ENCODE measurements at regions not wholly inside any gene's neighbourhood (a gene's known extent, or its start where the extent isn't known, plus 50 kb on each side); places are given as distances from the start of the nearest gene placed in this dataset.

GRCh38 chr14:101230851-101231550 lies 327.5 kb upstream of the RTL1 start:
- DNase-seq (no peak), ATAC-seq (replicated peaks) (no peak)
- Mint-ChIP-seq H3K27ac (no peak overlapping the region), H3K4me3 (no peak overlapping the region), H3K36me3 (ENCODE audit: insufficient read depth) (peaks cover 2% of the 10 kb centered on the region), H3K9me3 (no peaks in the 10 kb centered on the region), H3K4me1 (ENCODE audit: low read depth in 2 of 2) (no peaks in the 10 kb centered on the region), H3K27me3 (peaks cover 15 to 41% of the 10 kb centered on the region in 2 donors)

- H3K27me3 Mint-ChIP-seq = peaks cover 22 to 41% of the 10 kb centered on the region in 2 donors
- DNase-seq (no peak), ATAC-seq (replicated peaks) (no peak)
- no peaks in the 10 kb centered on the region for H3K9me3 Mint-ChIP-seq
- H3K4me1 Mint-ChIP-seq (ENCODE audit: low read depth in 2 of 2) = no peaks in the 10 kb centered on the region
- no peak overlapping the region for H3K4me3 Mint-ChIP-seq
- H3K27ac Mint-ChIP-seq = no peak overlapping the region
- H3K36me3 Mint-ChIP-seq (ENCODE audit: insufficient read depth) = peaks cover 2% of the 10 kb centered on the region
Measured at GRCh38 chr14:101231828-101232227, 328.3 kb upstream of the RTL1 start.

- Mint-ChIP-seq H3K4me3 (no peak overlapping the region), H3K4me1 (ENCODE audit: low read depth in 2 of 2) (no peaks in the 10 kb centered on the region), H3K9me3 (no peaks in the 10 kb centered on the region), H3K27me3 (peaks cover 22 to 41% of the 10 kb centered on the region in 2 donors), H3K36me3 (ENCODE audit: insufficient read depth) (peaks cover 2% of the 10 kb centered on the region), H3K27ac (no peak overlapping the region)
- no peak for DNase-seq
- no peak for ATAC-seq (replicated peaks)
Measured at GRCh38 chr14:101232340-101233020, 328.8 kb upstream of the DIO3 start.

DNA sequence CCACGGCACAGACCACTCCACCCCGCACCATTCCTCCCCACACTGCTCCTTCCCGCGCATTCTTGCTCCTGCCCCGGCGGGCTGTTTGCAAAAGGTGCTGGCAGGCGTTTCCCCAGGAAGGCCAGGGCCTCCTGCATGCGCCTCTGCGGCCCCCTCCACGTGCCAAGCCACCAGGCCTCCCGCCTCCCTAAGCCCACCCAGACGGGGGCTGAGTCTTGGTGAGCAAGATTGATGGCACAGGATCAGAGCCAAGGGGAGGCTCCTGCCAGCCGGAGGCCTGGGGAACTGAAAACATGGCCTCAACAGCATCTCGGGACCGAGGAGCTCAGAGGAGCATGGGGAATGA lies 328.3 kb upstream of the DIO3 start:
- H3K4me1 Mint-ChIP-seq (ENCODE audit: low read depth in 2 of 2) = no peaks in the 10 kb centered on the region
- no peak for ATAC-seq (replicated peaks)
- H3K4me3 Mint-ChIP-seq = no peak overlapping the region
- peaks cover 22 to 43% of the 10 kb centered on the region in 2 donors for H3K27me3 Mint-ChIP-seq
- peaks cover 2% of the 10 kb centered on the region for H3K36me3 Mint-ChIP-seq (ENCODE audit: insufficient read depth)
- H3K27ac Mint-ChIP-seq = no peak overlapping the region
- no peaks in the 10 kb centered on the region for H3K9me3 Mint-ChIP-seq
- DNase-seq = no peak

DNA sequence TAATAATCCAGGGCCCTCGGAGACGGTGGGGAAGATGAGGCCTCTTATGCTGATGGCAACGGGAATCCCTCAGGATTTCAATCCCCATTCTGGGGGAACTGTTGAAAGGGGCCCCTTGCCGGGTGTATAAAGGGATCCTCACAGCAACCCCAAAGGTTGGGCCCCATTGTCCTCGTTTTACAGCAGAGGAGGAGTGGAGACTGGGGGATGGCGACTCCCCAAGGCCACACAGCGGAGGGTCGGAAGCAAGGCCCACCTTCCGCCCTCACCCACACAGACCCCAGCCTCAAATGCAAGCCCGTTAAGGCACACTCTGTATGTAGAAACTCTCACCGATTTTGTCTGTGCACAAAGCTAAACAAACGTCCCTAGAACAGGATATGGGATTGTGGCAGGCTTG lies 327.9 kb upstream of the DIO3 start:
- no peak for ATAC-seq (replicated peaks)
- no peak for DNase-seq
- no peak overlapping the region for H3K4me3 Mint-ChIP-seq
- peaks cover 22 to 43% of the 10 kb centered on the region in 2 donors for H3K27me3 Mint-ChIP-seq
- H3K4me1 Mint-ChIP-seq (ENCODE audit: low read depth in 2 of 2) = no peaks in the 10 kb centered on the region
- no peak overlapping the region for H3K27ac Mint-ChIP-seq
- peaks cover 2% of the 10 kb centered on the region for H3K36me3 Mint-ChIP-seq (ENCODE audit: insufficient read depth)
- H3K9me3 Mint-ChIP-seq = no peaks in the 10 kb centered on the region

DNA sequence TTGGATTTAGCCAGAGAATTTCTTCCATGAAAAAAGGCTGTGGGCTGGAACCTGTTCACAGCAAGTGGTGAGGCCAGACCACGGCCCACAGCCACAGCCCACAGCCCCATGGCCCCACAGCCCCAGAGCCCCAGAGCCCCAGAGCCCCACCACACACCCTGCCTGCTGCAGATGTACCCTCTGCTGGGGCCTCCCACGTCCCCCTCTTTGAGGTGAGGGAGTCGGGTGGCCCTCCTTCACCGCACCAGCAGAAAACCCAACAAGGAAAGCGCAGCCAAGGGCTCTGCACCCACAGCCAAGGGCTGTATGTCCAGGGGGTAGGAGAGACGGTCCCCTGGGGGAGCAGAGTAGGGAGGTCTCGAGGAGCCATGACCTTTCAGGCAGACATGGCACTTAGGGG lies 327.5 kb upstream of the DIO3 start:
- Mint-ChIP-seq H3K27me3 (peaks cover 22 to 47% of the 10 kb centered on the region in 2 donors), H3K27ac (no peak overlapping the region), H3K4me3 (no peak overlapping the region), H3K9me3 (no peaks in the 10 kb centered on the region), H3K36me3 (ENCODE audit: insufficient read depth) (peaks cover 2% of the 10 kb centered on the region), H3K4me1 (ENCODE audit: low read depth in 2 of 2) (no peaks in the 10 kb centered on the region)
- no peak for ATAC-seq (replicated peaks)
- DNase-seq = no peak

GRCh38 chr14:101234244-101234937 lies 326.9 kb upstream of the DIO3 start:
- Mint-ChIP-seq H3K27ac (no peak overlapping the region), H3K4me3 (no peak overlapping the region), H3K4me1 (ENCODE audit: low read depth in 2 of 2) (no peaks in the 10 kb centered on the region), H3K9me3 (no peaks in the 10 kb centered on the region), H3K27me3 (peaks cover 27 to 53% of the 10 kb centered on the region in 2 donors), H3K36me3 (ENCODE audit: insufficient read depth) (peaks cover 2% of the 10 kb centered on the region)
- ATAC-seq (replicated peaks) (no peak), DNase-seq (no peak)

- Mint-ChIP-seq H3K9me3 (no peaks in the 10 kb centered on the region), H3K4me1 (ENCODE audit: low read depth in 2 of 2) (no peaks in the 10 kb centered on the region), H3K27me3 (peaks cover 33 to 58% of the 10 kb centered on the region in 2 donors), H3K4me3 (no peak overlapping the region), H3K36me3 (ENCODE audit: insufficient read depth) (peaks cover 2% of the 10 kb centered on the region), H3K27ac (no peak overlapping the region)
- DNase-seq (no peak), ATAC-seq (replicated peaks) (no peak)
Measured at GRCh38 chr14:101234999-101235334, 326.3 kb upstream of the DIO3 start.

DNA sequence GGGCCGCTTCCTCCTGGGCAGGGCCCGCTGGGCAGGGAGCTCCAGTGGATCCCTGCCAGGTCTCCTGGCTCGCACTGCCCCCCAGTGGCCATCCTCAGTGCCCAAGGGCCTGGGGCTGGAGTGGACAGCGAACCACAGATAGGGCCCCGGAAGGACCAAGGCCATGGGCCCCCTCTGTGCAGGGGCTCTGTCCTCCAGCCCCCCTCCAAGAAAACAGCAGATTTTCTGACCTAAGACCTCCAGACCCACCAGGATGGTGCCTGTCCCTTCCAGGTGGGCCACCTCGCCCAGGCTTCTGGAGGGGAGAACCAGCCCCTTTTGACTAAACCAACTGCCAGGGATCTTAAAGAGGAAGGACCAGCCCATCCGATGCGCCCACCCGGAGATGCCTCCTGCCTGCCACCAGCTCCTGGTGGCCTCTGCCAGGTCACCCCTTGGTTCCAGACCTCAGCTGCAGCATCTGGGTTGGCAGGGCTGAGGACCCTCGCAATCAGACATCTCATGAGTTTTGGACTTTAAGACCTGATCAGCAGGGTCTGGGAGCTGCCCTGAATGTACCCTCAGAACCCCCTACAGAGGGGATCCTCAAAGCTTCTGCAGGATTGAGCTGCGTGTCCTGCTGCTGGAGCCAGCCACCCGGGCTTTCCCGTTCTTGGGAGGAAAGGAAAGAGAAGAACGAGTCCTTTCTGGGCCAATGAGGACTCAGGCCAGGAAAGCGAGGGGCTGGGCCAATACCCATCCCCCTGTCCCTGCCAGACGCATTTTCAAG lies 325.8 kb upstream of the DIO3 start:
- Mint-ChIP-seq H3K4me3 (no peak overlapping the region), H3K27me3 (peaks cover 34 to 64% of the 10 kb centered on the region in 2 donors), H3K9me3 (no peaks in the 10 kb centered on the region), H3K27ac (no peak overlapping the region), H3K36me3 (ENCODE audit: insufficient read depth) (peaks cover 2% of the 10 kb centered on the region), H3K4me1 (ENCODE audit: low read depth in 2 of 2) (no peaks in the 10 kb centered on the region)
- DNase-seq (no peak), ATAC-seq (replicated peaks) (no peak)

- Mint-ChIP-seq H3K27me3 (peaks cover 44 to 76% of the 10 kb centered on the region in 2 donors), H3K36me3 (ENCODE audit: insufficient read depth) (peaks cover 2% of the 10 kb centered on the region), H3K4me3 (no peak overlapping the region), H3K4me1 (ENCODE audit: low read depth in 2 of 2) (no peaks in the 10 kb centered on the region), H3K27ac (no peak overlapping the region), H3K9me3 (peaks cover 0 to 2% of the 10 kb centered on the region in 2 donors)
- ATAC-seq (replicated peaks) (no peak), DNase-seq (no peak)
Measured at GRCh38 chr14:101236496-101237251, 324.6 kb upstream of the DIO3 start.

DNA sequence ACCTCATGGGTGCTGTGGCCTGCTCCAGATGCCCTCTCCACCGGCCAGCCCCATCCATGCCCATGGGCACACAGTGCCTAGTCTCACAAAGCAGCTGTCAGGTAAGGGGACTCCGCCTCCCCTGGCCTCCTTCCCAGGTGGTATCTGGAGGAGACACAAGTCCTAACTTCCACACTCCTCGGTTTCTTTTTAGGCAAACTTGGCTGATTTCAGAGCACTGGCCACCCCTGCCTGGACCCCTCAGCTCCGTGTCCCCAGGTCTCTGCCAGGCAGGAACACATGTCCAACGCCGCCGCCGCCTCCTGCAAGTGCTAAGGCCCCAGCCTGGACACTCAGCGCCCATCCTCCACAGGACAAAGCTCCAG lies 324.1 kb upstream of the DIO3 start:
- no peak overlapping the region for H3K27ac Mint-ChIP-seq
- DNase-seq = no peak
- no peaks in the 10 kb centered on the region for H3K4me1 Mint-ChIP-seq (ENCODE audit: low read depth in 2 of 2)

GRCh38 chr14:101239065-101239464 lies 322.2 kb upstream of the DIO3 start:
- Mint-ChIP-seq H3K4me1 (ENCODE audit: low read depth in 2 of 2) (no peaks in the 10 kb centered on the region), H3K9me3 (peaks cover 0 to 2% of the 10 kb centered on the region in 2 donors), H3K36me3 (ENCODE audit: insufficient read depth) (peaks cover 2% of the 10 kb centered on the region), H3K27ac (no peak overlapping the region), H3K27me3 (peaks cover 49 to 80% of the 10 kb centered on the region in 2 donors), H3K4me3 (no peak overlapping the region)
- ATAC-seq (replicated peaks) (no peak), DNase-seq (no peak)

More for the DNA sequence above, 324.1 kb upstream of the DIO3 start:
- no peak overlapping the region for H3K4me3 Mint-ChIP-seq
- peaks cover 2% of the 10 kb centered on the region for H3K36me3 Mint-ChIP-seq (ENCODE audit: insufficient read depth)
- ATAC-seq (replicated peaks) = no peak
- H3K27me3 Mint-ChIP-seq = peaks cover 44 to 76% of the 10 kb centered on the region in 2 donors
- peaks cover 0 to 2% of the 10 kb centered on the region in 2 donors for H3K9me3 Mint-ChIP-seq

GRCh38 chr14:101241147-101241546 lies 320.1 kb upstream of the DIO3 start:
- Mint-ChIP-seq H3K27me3 (peaks cover 35 to 62% of the 10 kb centered on the region in 2 donors), H3K4me3 (no peak overlapping the region), H3K27ac (no peak overlapping the region), H3K4me1 (ENCODE audit: low read depth in 2 of 2) (no peaks in the 10 kb centered on the region), H3K9me3 (peaks cover 0 to 2% of the 10 kb centered on the region in 2 donors), H3K36me3 (ENCODE audit: insufficient read depth) (no peaks in the 10 kb centered on the region)
- DNase-seq = no peak
- ATAC-seq (replicated peaks) = no peak
